ENCODE measurements at regions not wholly inside any gene's neighbourhood (a gene's known extent, or its start where the extent isn't known, plus 50 kb on each side); places are given as distances from the start of the nearest gene placed in this dataset.

DNA sequence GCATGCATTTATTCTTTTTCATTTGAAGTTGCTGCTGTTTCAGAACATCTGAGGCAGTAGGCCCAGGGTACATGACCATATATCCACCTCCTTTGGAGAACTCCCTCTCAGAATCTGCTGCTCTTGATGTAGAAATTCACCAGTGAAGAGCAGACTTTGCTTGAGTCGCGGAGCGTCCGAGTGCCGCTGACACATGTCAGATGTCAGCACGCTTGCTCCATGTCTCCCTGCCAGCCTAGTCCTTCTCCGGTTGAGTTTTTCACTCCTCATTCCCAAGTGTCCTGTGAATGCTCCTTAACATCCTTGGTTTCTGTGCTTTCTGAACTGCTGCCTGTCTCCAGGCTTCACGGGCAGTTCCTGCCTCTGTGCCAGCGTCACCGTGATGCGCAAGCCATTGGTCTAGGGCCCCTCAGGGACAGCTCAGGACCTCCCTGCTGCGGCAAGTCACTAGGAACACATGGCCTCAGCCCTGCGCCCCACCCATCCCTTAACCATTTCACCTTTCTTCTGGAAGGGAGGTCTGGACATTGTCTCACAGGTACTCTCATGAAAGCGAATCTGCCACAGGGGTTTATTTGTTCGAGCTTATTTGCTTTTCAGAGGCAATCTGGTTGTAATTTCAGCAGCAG lies 93.1 kb upstream of the RBPJ start:
- H3K36me3 ChIP-seq (ENCODE audit: control insufficient read depth in 1 of 2, insufficient read depth in 2 of 2, low read length in 2 of 2), result no peaks in the 10 kb centered on the region
- no peak overlapping the region for H3K4me3 ChIP-seq (ENCODE audit: low read depth in 1 of 2, low read length in 2 of 2)
- no peak overlapping the region for H3K27ac ChIP-seq (ENCODE audit: low read depth, low read length)
- no peak overlapping the region for H3K9ac ChIP-seq (ENCODE audit: low read depth in 1 of 2, low read length in 2 of 2)
- no peaks in the 10 kb centered on the region for H3K9me3 ChIP-seq (ENCODE audit: control insufficient read depth in 1 of 2, low read length in 2 of 2)
- H3K4me1 ChIP-seq (ENCODE audit: control insufficient read depth in 1 of 2, insufficient read depth in 2 of 2, low read length in 2 of 2), result no peaks in the 10 kb centered on the region
- H3K27me3 ChIP-seq (ENCODE audit: control insufficient read depth in 1 of 2, insufficient read depth in 2 of 2, low read length in 2 of 2), result no peaks in the 10 kb centered on the region

DNA sequence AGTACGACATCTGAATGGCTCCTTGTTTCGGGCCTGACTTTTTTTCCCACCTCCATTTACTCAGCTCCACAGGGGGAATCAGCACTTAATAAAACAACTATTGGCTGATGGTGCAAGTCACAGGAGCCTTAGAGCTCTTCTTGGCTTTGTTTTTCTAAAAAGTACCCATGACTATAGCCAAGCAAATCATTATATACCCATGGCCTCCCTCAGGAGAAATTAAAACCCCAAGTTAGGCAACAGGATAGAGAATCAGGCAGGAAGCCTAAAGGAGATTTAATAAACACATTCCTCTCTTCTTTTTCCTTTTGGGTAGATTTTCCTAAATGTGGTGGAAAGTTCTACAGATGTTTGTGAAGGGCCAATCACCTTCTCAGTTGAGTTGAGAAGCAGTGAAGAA lies 91.9 kb upstream of the RBPJ start:
- Histone ChIP-seq H3K27me3 (ENCODE audit: control insufficient read depth in 1 of 2, insufficient read depth in 2 of 2, low read length in 2 of 2) (no peaks in the 10 kb centered on the region), H3K9ac (ENCODE audit: low read depth in 1 of 2, low read length in 2 of 2) (no peak overlapping the region), H3K27ac (ENCODE audit: low read depth, low read length) (no peak overlapping the region), H3K36me3 (ENCODE audit: control insufficient read depth in 1 of 2, insufficient read depth in 2 of 2, low read length in 2 of 2) (no peaks in the 10 kb centered on the region), H3K4me1 (ENCODE audit: control insufficient read depth in 1 of 2, insufficient read depth in 2 of 2, low read length in 2 of 2) (peaks cover 0 to 3% of the 10 kb centered on the region in 2 donors), H3K4me3 (ENCODE audit: low read depth in 1 of 2, low read length in 2 of 2) (no peak overlapping the region), H3K9me3 (ENCODE audit: control insufficient read depth in 1 of 2, low read length in 2 of 2) (no peaks in the 10 kb centered on the region)

DNA sequence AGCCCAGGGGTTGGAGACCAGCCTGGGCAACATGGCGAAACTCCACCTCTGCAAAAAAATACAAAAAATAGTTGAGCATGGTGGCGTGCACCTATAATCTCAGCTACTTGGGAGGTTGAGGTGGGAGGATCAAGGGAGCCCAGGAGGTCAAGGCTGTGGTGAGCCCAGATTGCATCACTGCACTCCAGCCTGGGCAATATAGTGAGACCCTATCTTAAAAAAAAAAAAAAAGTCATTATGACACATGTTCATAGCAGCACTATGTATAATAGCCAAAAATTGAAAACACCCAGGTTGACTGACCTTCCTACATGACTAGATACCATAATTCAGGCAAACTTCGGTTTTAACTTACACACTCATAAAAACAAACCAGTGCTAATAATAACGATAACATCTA lies 90.8 kb upstream of the RBPJ start:
- H3K9ac ChIP-seq (ENCODE audit: low read depth in 1 of 2, low read length in 2 of 2), result no peak overlapping the region
- H3K36me3 ChIP-seq (ENCODE audit: control insufficient read depth in 1 of 2, insufficient read depth in 2 of 2, low read length in 2 of 2), result no peaks in the 10 kb centered on the region
- H3K27ac ChIP-seq (ENCODE audit: low read depth, low read length), result no peak overlapping the region
- H3K4me1 ChIP-seq (ENCODE audit: control insufficient read depth in 1 of 2, insufficient read depth in 2 of 2, low read length in 2 of 2), result peaks cover 0 to 3% of the 10 kb centered on the region in 2 donors
- no peaks in the 10 kb centered on the region for H3K27me3 ChIP-seq (ENCODE audit: control insufficient read depth in 1 of 2, insufficient read depth in 2 of 2, low read length in 2 of 2)
- H3K4me3 ChIP-seq (ENCODE audit: low read depth in 1 of 2, low read length in 2 of 2), result no peak overlapping the region
- H3K9me3 ChIP-seq (ENCODE audit: control insufficient read depth in 1 of 2, low read length in 2 of 2), result no peaks in the 10 kb centered on the region

DNA sequence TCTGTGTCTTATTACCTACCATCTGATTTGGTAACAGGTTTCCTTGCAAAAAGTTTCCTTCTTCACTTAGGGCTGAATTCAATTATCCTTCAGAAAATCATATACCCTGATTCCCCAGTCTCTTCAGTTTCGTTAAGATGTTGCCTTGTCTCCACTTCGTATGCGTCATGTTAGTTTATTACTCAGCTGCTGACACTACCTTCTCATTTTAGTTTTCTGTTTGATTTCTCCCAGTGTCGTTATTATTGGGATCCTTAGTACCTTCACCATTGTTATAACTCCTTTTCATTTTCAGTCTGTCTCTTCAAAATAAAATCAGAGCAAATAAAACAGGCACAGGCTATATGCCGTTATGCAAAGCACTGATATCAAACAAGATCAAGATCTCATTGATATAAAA lies 87.5 kb upstream of the RBPJ start:
- H3K27me3 ChIP-seq (ENCODE audit: control insufficient read depth in 1 of 2, insufficient read depth in 2 of 2, low read length in 2 of 2), result no peaks in the 10 kb centered on the region
- no peak overlapping the region for H3K4me3 ChIP-seq (ENCODE audit: low read depth in 1 of 2, low read length in 2 of 2)
- no peak overlapping the region for H3K9ac ChIP-seq (ENCODE audit: low read depth in 1 of 2, low read length in 2 of 2)
- no peaks in the 10 kb centered on the region for H3K36me3 ChIP-seq (ENCODE audit: control insufficient read depth in 1 of 2, insufficient read depth in 2 of 2, low read length in 2 of 2)
- H3K9me3 ChIP-seq (ENCODE audit: control insufficient read depth in 1 of 2, low read length in 2 of 2), result no peaks in the 10 kb centered on the region
- no peak overlapping the region for H3K27ac ChIP-seq (ENCODE audit: low read depth, low read length)
- H3K4me1 ChIP-seq (ENCODE audit: control insufficient read depth in 1 of 2, insufficient read depth in 2 of 2, low read length in 2 of 2), result peaks cover under 1 to 4% of the 10 kb centered on the region in 2 donors

DNA sequence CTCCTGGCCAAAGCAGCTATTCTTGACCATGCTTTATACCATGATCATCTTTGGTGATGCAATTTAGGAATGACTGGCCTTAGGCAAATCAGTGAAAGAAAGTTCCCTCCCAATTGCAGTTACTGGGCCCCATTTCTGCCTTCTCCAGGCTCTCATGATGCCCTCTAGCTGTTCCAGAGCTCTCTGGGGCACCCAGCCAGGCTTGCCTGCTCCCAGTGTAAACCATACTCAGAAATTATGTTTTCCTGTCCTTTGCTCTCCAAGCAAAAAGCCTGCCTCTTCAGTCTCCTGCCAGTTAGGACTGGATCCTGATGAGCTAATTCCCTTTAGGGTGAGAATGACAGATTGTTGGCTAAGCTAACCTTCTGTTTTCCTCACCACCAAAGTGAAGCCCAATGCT lies 85.3 kb upstream of the RBPJ start:
- no peaks in the 10 kb centered on the region for H3K27me3 ChIP-seq (ENCODE audit: control insufficient read depth in 1 of 2, insufficient read depth in 2 of 2, low read length in 2 of 2)
- H3K4me1 ChIP-seq (ENCODE audit: control insufficient read depth in 1 of 2, insufficient read depth in 2 of 2, low read length in 2 of 2), result peaks cover 15 to 20% of the 10 kb centered on the region in 2 donors
- H3K27ac ChIP-seq (ENCODE audit: low read depth, low read length), result no peak overlapping the region
- no peaks in the 10 kb centered on the region for H3K9me3 ChIP-seq (ENCODE audit: control insufficient read depth in 1 of 2, low read length in 2 of 2)
- no peaks in the 10 kb centered on the region for H3K36me3 ChIP-seq (ENCODE audit: control insufficient read depth in 1 of 2, insufficient read depth in 2 of 2, low read length in 2 of 2)
- H3K4me3 ChIP-seq (ENCODE audit: low read depth in 1 of 2, low read length in 2 of 2), result no peak overlapping the region
- H3K9ac ChIP-seq (ENCODE audit: low read depth in 1 of 2, low read length in 2 of 2), result no peak overlapping the region

DNA sequence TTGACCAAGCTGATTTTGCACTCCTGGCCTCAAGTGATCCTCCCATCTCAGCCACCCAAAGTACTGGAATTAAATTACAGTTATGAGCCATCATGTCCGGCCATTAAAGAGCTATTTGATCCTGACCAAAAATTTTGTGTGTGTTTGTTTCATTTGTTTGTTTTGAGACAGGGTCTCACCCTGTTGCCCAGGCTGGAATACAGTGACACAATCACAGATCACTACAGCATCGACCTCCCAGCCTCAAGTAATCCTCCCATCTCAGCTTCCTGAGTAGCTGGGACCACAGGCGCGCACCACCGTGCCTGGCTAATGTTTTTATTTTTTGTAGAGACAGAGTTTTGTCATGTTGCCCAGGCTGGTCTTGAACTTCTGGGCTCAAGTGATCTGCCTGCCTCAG lies 82.9 kb upstream of the RBPJ start:
- no peaks in the 10 kb centered on the region for H3K27me3 ChIP-seq (ENCODE audit: control insufficient read depth in 1 of 2, insufficient read depth in 2 of 2, low read length in 2 of 2)
- H3K4me3 ChIP-seq (ENCODE audit: low read depth in 1 of 2, low read length in 2 of 2), result no peak overlapping the region
- H3K36me3 ChIP-seq (ENCODE audit: control insufficient read depth in 1 of 2, insufficient read depth in 2 of 2, low read length in 2 of 2), result no peaks in the 10 kb centered on the region
- no peaks in the 10 kb centered on the region for H3K9me3 ChIP-seq (ENCODE audit: control insufficient read depth in 1 of 2, low read length in 2 of 2)
- no peak overlapping the region for H3K27ac ChIP-seq (ENCODE audit: low read depth, low read length)
- H3K9ac ChIP-seq (ENCODE audit: low read depth in 1 of 2, low read length in 2 of 2), result no peak overlapping the region
- H3K4me1 ChIP-seq (ENCODE audit: control insufficient read depth in 1 of 2, insufficient read depth in 2 of 2, low read length in 2 of 2), result peaks cover 15 to 20% of the 10 kb centered on the region in 2 donors

DNA sequence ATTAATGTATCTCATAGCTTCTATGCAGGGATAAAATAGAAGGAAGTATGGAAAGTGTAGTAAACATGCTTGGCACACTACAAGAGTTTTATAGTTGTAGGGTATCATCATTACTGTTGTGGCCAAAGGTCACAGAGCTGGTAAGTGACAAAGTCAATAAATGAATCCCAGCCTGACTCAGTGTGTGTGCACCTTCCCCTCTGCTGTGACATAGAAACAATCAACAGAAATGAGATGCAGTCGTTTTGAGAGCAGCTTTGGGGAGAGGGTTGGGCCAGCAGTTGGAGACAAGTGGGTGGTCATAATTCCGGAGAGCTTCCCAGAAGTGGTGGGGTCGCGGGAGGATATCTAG lies 82.4 kb upstream of the RBPJ start:
- Histone ChIP-seq H3K27me3 (ENCODE audit: control insufficient read depth in 1 of 2, insufficient read depth in 2 of 2, low read length in 2 of 2) (no peaks in the 10 kb centered on the region), H3K4me3 (ENCODE audit: low read depth in 1 of 2, low read length in 2 of 2) (peak overlapping the region; percentile 59 to 60), H3K9me3 (ENCODE audit: control insufficient read depth in 1 of 2, low read length in 2 of 2) (no peaks in the 10 kb centered on the region), H3K9ac (ENCODE audit: low read depth in 1 of 2, low read length in 2 of 2) (peak overlapping the region in 1 of 2 donors; percentile 36), H3K4me1 (ENCODE audit: control insufficient read depth in 1 of 2, insufficient read depth in 2 of 2, low read length in 2 of 2) (peaks cover 15 to 17% of the 10 kb centered on the region in 2 donors), H3K36me3 (ENCODE audit: control insufficient read depth in 1 of 2, insufficient read depth in 2 of 2, low read length in 2 of 2) (no peaks in the 10 kb centered on the region), H3K27ac (ENCODE audit: low read depth, low read length) (peak overlapping the region; percentile 49)

DNA sequence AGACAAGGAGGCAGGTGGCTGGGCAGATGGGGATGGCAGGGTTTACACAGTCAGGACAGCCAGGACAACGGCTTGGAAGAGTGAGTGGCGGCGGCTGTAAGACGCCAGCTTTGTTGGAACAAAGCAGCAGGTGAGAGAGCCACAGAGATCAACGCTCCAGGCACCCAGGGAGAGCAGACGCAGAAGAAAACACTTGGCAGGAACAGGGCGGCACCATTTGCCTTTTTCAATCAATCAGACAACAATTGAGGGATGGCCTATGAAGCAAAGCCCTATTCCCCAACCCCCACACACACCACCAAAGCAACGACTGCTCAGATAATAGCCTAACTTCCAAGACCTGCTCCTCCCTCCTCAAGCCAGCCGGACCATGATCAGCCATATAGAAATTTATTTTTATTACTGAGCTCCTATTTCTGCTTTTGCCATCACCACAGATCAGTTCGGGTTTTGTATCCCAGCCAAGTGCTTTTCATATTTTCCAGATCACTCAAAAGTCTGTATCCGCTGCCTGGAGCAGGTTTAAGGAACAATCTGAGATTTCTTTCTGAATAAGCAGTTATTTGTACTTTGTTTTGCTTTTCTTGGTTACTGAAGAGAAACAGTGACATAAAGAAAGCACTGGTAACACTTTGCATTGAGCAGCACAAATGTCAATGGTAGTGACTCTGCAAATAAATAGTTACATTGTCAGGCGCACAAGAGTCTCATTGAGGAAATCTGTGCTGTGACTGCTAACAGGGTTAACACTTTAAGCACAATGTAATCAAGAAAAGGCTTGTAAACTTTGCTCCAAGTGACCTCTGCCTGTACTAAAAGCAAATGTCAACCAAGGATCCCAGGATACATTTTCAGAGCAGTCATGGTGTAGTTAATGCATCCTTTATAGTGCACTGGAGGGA lies 81.8 kb upstream of the RBPJ start:
- Histone ChIP-seq H3K36me3 (ENCODE audit: control insufficient read depth in 1 of 2, insufficient read depth in 2 of 2, low read length in 2 of 2) (no peaks in the 10 kb centered on the region), H3K4me1 (ENCODE audit: control insufficient read depth in 1 of 2, insufficient read depth in 2 of 2, low read length in 2 of 2) (peaks cover 15 to 17% of the 10 kb centered on the region in 2 donors), H3K27ac (ENCODE audit: low read depth, low read length) (peak overlapping the region; percentile 49), H3K9me3 (ENCODE audit: control insufficient read depth in 1 of 2, low read length in 2 of 2) (no peaks in the 10 kb centered on the region), H3K9ac (ENCODE audit: low read depth in 1 of 2, low read length in 2 of 2) (peak overlapping the region in 1 of 2 donors; percentile 36), H3K4me3 (ENCODE audit: low read depth in 1 of 2, low read length in 2 of 2) (peak overlapping the region; percentile 59 to 60), H3K27me3 (ENCODE audit: control insufficient read depth in 1 of 2, insufficient read depth in 2 of 2, low read length in 2 of 2) (no peaks in the 10 kb centered on the region)

DNA sequence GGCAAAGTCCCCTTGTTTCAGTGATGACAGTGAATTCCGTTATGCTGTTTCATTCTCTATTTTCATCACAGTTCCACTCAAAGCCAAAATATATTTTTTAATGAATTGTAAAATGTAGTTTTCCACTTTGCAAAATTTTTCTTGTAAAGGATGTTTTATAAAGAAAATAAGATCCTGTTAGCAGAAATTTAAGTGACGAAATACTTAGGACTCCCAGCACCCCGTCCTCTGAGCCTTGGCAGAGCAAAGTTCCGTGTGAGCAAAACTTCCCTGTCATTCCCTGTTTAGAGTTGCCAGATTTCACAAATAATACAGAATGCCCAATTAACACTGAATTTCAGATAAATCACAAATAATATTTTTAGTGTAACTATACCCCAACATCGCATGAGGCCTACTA lies 81.0 kb upstream of the RBPJ start:
- H3K36me3 ChIP-seq (ENCODE audit: control insufficient read depth in 1 of 2, insufficient read depth in 2 of 2, low read length in 2 of 2), result no peaks in the 10 kb centered on the region
- no peak overlapping the region for H3K27ac ChIP-seq (ENCODE audit: low read depth, low read length)
- no peaks in the 10 kb centered on the region for H3K9me3 ChIP-seq (ENCODE audit: control insufficient read depth in 1 of 2, low read length in 2 of 2)
- H3K4me3 ChIP-seq (ENCODE audit: low read depth in 1 of 2, low read length in 2 of 2), result no peak overlapping the region
- peaks cover 15 to 17% of the 10 kb centered on the region in 2 donors for H3K4me1 ChIP-seq (ENCODE audit: control insufficient read depth in 1 of 2, insufficient read depth in 2 of 2, low read length in 2 of 2)
- no peaks in the 10 kb centered on the region for H3K27me3 ChIP-seq (ENCODE audit: control insufficient read depth in 1 of 2, insufficient read depth in 2 of 2, low read length in 2 of 2)
- no peak overlapping the region for H3K9ac ChIP-seq (ENCODE audit: low read depth in 1 of 2, low read length in 2 of 2)

DNA sequence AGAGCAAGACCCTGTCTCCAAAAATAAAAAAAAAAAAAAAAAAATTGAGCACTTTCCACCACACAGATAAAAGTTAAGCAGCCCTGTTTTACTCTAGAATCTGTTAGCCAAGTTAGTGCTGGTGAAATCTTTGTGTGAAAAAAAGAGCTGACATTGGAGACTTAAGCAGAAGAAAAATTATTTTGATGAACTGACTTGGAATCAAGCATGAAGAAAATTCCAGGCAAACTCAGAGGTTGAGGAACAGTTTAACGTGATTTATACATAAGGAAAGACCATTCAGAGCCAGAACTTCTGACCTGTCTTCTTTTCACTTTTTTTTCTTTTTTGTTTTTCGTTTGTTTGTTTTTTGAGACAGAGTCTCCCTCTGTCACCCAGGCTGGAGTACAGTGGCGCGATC lies 79.6 kb upstream of the RBPJ start:
- H3K9ac ChIP-seq (ENCODE audit: low read depth in 1 of 2, low read length in 2 of 2), result no peak overlapping the region
- H3K36me3 ChIP-seq (ENCODE audit: control insufficient read depth in 1 of 2, insufficient read depth in 2 of 2, low read length in 2 of 2), result no peaks in the 10 kb centered on the region
- H3K4me3 ChIP-seq (ENCODE audit: low read depth in 1 of 2, low read length in 2 of 2), result no peak overlapping the region
- H3K27me3 ChIP-seq (ENCODE audit: control insufficient read depth in 1 of 2, insufficient read depth in 2 of 2, low read length in 2 of 2), result no peaks in the 10 kb centered on the region
- no peak overlapping the region for H3K27ac ChIP-seq (ENCODE audit: low read depth, low read length)
- peaks cover 15 to 17% of the 10 kb centered on the region in 2 donors for H3K4me1 ChIP-seq (ENCODE audit: control insufficient read depth in 1 of 2, insufficient read depth in 2 of 2, low read length in 2 of 2)
- no peaks in the 10 kb centered on the region for H3K9me3 ChIP-seq (ENCODE audit: control insufficient read depth in 1 of 2, low read length in 2 of 2)
